GM19372 (cell line): ENCODE measurements at regions not wholly inside any gene's neighbourhood (a gene's known extent, or its start where the extent isn't known, plus 50 kb on each side); places are given as distances from the start of the nearest gene placed in this dataset.

Experiments
- ATAC-seq: cut with Tn5 transposase; IDR thresholded peaks from one replicate; pipeline ENCODE4 v1.9.1; 2021; ENCODE audit warnings: mild to moderate bottlenecking, low read depth, moderate library complexity; ENCODE audit not compliant: unreplicated experiment

- ATAC-seq, result no peak
Measured at GRCh38 chr4:10212400-10212799, 95.8 kb upstream of the WDR1 start.

GRCh38 chr4:10207116-10207515 is 90.5 kb upstream of the WDR1 start:
- no peak for ATAC-seq

- ATAC-seq, result no peak
Measured at GRCh38 chr4:10205223-10205622, 88.6 kb upstream of the WDR1 start.

GRCh38 chr4:10204401-10205058 is 87.9 kb upstream of the WDR1 start:
- ATAC-seq, result no peak

GRCh38 chr4:10203851-10204250 is 87.3 kb upstream of the WDR1 start:
- ATAC-seq, result no peak

- ATAC-seq, result no peak
Measured at GRCh38 chr4:10201381-10202223, 85.0 kb upstream of the WDR1 start.

GRCh38 chr4:10200869-10201268 is 84.3 kb upstream of the WDR1 start:
- ATAC-seq, result no peak

- ATAC-seq, result no peak
Measured at GRCh38 chr4:10198365-10198764, 81.8 kb upstream of the WDR1 start.

GRCh38 chr4:10197952-10198351 is 81.4 kb upstream of the WDR1 start:
- ATAC-seq, result no peak

- no peak for ATAC-seq
Measured at GRCh38 chr4:10196191-10196590, 79.6 kb upstream of the WDR1 start.

GRCh38 chr4:10192331-10192730 is 75.7 kb upstream of the WDR1 start:
- no peak for ATAC-seq

GRCh38 chr4:10188400-10189004 is 71.9 kb upstream of the WDR1 start:
- ATAC-seq, result no peak

- ATAC-seq, result no peak
Measured at GRCh38 chr4:10186228-10187214, 69.9 kb upstream of the WDR1 start.

- ATAC-seq, result no peak
Measured at GRCh38 chr4:10185518-10186227, 69.1 kb upstream of the WDR1 start.

GRCh38 chr4:10184501-10184938 is 67.9 kb upstream of the WDR1 start:
- ATAC-seq, result no peak

- no peak for ATAC-seq
Measured at GRCh38 chr4:10184041-10184440, 67.4 kb upstream of the WDR1 start.

GRCh38 chr4:10183462-10183861 is 66.9 kb upstream of the WDR1 start:
- ATAC-seq, result no peak

- no peak for ATAC-seq
Measured at GRCh38 chr4:10182446-10183424, 66.1 kb upstream of the WDR1 start.
